ENCODE measurements at regions not wholly inside any gene's neighbourhood (a gene's known extent, or its start where the extent isn't known, plus 50 kb on each side); places are given as distances from the start of the nearest gene placed in this dataset.

DNA sequence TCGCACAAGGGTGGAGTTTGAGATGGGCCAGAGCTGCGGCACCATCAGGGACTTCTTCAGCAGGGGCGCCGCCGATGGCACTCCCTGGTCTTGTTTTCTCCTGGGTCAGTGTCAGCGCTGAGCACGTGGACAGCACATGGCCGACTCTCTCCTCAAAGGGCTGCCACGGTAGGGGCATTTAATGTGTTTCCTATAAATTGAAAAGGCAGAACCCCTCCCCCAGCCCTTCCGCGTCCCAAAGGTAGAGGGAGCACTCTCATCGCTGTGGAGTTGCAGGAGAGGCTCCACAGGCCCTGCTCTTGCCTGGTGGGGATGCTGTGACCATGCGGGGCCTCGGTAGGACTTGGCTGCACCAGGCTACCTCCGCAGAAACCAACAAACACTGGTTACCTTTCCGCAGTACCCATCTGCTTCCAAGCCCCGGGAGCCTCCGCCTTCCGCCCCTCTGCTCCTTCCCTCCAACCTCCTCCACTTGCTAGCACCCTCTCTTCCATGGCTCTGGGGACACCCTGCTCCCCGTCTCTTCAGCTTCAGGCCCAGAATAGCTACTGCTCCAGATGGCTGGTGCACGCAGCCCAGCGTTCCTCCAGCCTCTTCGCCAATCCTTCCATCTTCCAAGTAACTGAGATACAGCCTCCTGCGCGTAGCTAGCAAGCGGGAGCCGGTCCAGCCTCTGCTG, 166.3 kb upstream of the ADCY1 start:
- no peaks in the 10 kb centered on the region for H3K9me3 ChIP-seq
- no peaks in the 10 kb centered on the region for H3K27me3 ChIP-seq
- intact Hi-C loops (cut with DNase I): no loop called here
- FAIRE-seq (no peak), DNase-seq (no peak), ATAC-seq (no peak)
- TF ChIP-seq, protein P1, sequence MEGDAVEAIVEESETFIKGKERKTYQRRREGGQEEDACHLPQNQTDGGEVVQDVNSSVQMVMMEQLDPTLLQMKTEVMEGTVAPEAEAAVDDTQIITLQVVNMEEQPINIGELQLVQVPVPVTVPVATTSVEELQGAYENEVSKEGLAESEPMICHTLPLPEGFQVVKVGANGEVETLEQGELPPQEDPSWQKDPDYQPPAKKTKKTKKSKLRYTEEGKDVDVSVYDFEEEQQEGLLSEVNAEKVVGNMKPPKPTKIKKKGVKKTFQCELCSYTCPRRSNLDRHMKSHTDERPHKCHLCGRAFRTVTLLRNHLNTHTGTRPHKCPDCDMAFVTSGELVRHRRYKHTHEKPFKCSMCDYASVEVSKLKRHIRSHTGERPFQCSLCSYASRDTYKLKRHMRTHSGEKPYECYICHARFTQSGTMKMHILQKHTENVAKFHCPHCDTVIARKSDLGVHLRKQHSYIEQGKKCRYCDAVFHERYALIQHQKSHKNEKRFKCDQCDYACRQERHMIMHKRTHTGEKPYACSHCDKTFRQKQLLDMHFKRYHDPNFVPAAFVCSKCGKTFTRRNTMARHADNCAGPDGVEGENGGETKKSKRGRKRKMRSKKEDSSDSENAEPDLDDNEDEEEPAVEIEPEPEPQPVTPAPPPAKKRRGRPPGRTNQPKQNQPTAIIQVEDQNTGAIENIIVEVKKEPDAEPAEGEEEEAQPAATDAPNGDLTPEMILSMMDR (IDR thresholded peaks at IDR 0.05): no peak
- WGBS, 2 donors: 70 to 71% methylated on average over 27 of the region's 27 CpGs
- H3K36me3 ChIP-seq: no peaks in the 10 kb centered on the region
- H3K4me3 ChIP-seq: no peak overlapping the region
- no peaks in the 10 kb centered on the region for H3K4me1 ChIP-seq
- no peak overlapping the region for H3K27ac ChIP-seq

DNA sequence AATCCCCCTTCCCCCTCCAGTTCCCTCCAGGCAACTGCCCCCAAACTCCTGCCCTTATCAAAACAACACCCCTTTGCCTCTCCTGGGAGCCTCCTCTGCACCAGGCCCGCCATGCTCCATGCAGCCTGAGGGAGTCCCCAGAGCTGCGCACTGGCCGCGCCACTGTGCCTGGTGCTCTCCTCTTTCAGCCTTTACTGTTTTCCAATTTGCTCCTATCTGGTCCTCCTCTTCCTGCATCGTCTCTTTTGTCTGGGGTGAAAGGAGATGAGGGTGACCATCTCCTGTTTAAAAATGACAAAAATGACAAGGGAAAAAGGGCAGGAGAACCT, 165.8 kb upstream of the ADCY1 start:
- Histone ChIP-seq H3K4me1 (no peaks in the 10 kb centered on the region), H3K27me3 (no peaks in the 10 kb centered on the region), H3K27ac (no peak overlapping the region), H3K9me3 (no peaks in the 10 kb centered on the region), H3K4me3 (no peak overlapping the region), H3K36me3 (no peaks in the 10 kb centered on the region)
- 76 to 88% methylated on average over 5 of the region's 5 CpGs for WGBS, 2 donors
- no peak for DNase-seq
- TF ChIP-seq, protein P1 (IDR thresholded peaks at IDR 0.05): no peak
- no peak for FAIRE-seq
- no peak for ATAC-seq
- intact Hi-C loops (cut with DNase I): no loop called here

DNA sequence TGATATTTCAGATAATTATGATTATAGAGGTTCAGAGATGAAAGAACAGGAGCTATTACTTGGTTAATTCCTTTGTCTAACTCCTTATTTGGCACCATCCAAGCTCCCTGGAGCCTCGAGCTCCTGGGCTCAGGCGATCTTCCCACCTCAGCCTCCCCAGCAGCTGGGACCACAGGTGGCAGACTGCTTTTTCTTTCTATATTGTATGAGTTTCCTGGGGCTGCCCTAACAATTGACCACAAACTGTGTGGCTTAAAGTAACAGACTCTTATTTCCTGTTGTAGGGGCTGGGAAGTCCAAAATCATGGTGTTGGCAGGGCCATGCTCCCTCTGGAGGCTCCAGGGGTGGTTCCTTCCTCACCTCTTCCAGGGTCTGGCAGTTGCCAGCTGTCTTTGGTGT, 163.3 kb upstream of the ADCY1 start:
- H3K27ac ChIP-seq: no peak overlapping the region
- WGBS, 2 donors: 53 to 65% methylated on average over 2 of the region's 2 CpGs
- no peak overlapping the region for H3K4me3 ChIP-seq
- H3K4me1 ChIP-seq: no peaks in the 10 kb centered on the region
- H3K36me3 ChIP-seq: no peaks in the 10 kb centered on the region
- H3K27me3 ChIP-seq: no peaks in the 10 kb centered on the region
- FAIRE-seq (no peak), DNase-seq (no peak), ATAC-seq (no peak)
- intact Hi-C loops (cut with DNase I): no loop called here
- TF ChIP-seq, protein P1 (IDR thresholded peaks at IDR 0.05): no peak
- H3K9me3 ChIP-seq: no peaks in the 10 kb centered on the region

DNA sequence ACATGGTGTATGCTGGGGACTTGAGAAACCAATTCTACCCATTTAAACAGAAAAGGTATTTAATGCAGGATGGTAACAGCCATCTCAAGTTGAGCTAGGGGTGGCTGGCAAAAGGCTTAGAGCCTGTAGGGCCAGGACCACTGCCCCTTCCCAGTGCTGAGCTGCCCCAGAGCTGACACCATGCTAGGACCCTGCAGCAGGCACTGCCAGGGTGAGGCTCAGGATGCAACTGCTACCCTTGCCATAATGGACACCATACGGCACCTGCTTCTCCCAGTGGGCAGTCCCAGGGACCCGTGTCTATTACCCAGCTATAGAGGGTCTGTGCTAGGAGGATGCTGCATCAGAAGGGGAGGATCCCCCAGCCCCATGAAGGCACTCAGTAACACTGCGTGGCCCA, 160.7 kb upstream of the ADCY1 start:
- Histone ChIP-seq H3K36me3 (no peaks in the 10 kb centered on the region), H3K4me3 (no peak overlapping the region), H3K4me1 (no peaks in the 10 kb centered on the region), H3K9me3 (no peaks in the 10 kb centered on the region), H3K27me3 (no peaks in the 10 kb centered on the region), H3K27ac (no peak overlapping the region)
- TF ChIP-seq, protein P1 (IDR thresholded peaks at IDR 0.05): no peak
- no peak for ATAC-seq
- 51 to 73% methylated on average over 3 of the region's 3 CpGs for WGBS, 2 donors
- no peak for DNase-seq
- no peak for FAIRE-seq
- intact Hi-C loops (cut with DNase I): no loop called here

DNA sequence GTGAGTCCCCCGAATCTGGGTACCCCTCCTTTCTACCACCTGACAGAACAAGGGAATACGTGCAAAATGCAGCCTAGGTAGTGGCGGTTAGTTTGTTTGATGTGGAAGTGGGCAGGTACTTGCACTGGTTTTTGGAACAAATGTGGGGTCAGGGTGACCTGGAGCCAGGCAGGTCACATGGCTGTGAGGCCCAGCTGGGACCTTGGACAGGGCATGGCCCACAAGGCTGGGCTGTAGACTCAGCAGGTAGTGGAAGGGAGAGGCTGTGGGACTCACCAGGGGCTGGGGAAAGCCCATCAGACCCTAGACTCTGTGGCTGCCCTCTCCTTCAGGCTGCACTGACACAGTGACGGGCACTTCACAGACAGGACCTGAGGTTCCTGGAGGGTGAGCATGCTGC, 159.9 kb upstream of the ADCY1 start:
- no peak for ATAC-seq
- intact Hi-C loops (cut with DNase I): no loop called here
- TF ChIP-seq, protein P1 (IDR thresholded peaks at IDR 0.05): no peak

More for the DNA sequence above, 159.9 kb upstream of the ADCY1 start:
- Histone ChIP-seq H3K27ac (no peak overlapping the region), H3K9me3 (no peaks in the 10 kb centered on the region), H3K27me3 (no peaks in the 10 kb centered on the region), H3K4me1 (no peaks in the 10 kb centered on the region), H3K36me3 (no peaks in the 10 kb centered on the region), H3K4me3 (no peak overlapping the region)
- WGBS, 2 donors: 68 to 69% methylated on average over 4 of the region's 4 CpGs
- no peak for DNase-seq
- no peak for FAIRE-seq
